IMR-90 (cell line): ENCODE measurements at regions not wholly inside any gene's neighbourhood (a gene's known extent, or its start where the extent isn't known, plus 50 kb on each side); places are given as distances from the start of the nearest gene placed in this dataset.

ENCODE experiments used
- ATAC-seq: fragments of 200-7000 bp; cut with Tn5 transposase; 2 replicates; pipeline ENCODE4 v1.9.1; 2020; ENCODE audit warnings: low read depth, mild to moderate bottlenecking, moderate library complexity
- BruUV-seq: library from RNA; stranded (reverse); fragments of 400-500 nt; replicated peaks from 2 replicates; lab custom pipeline; 2021; lab: Mats Ljungman, UMichigan
- CTCF ChIA-PET: fragments of 300-600 bp; formaldehyde crosslinking; extraction: SDS; loops from one replicate; lab custom pipeline; 2021; ENCODE audit warnings: antibody characterized with exemption; lab: Yijun Ruan, JAX
- POLR2A ChIA-PET: fragments of 300-600 bp; sonication (Branson Sonifier 250); formaldehyde crosslinking; loops from one replicate; lab custom pipeline; 2022; ENCODE audit warnings: antibody characterized with exemption; ENCODE audit not compliant: unreplicated experiment; lab: Charles Lee
- DNase-seq: peaks from one replicate; pipeline ENCODE4 v3.0.0; 2013
- H2AFZ ChIP-seq: replicated peaks from 2 replicates; pipeline ENCODE3; 2013; ENCODE audit warnings: low read length, mild to moderate bottlenecking; ENCODE audit not compliant: poor library complexity
- H2AK5ac ChIP-seq: 2 replicates; pipeline ENCODE4 v1.6.1; 2013; ENCODE audit warnings: low read depth, low read length, inconsistent platforms
- H2AK9ac ChIP-seq: replicated peaks from 2 replicates; pipeline ENCODE3; 2013; ENCODE audit warnings: mild to moderate bottlenecking, low read depth, low read length, moderate library complexity; ENCODE audit not compliant: poor library complexity
- H2BK120ac ChIP-seq: 2 replicates; pipeline ENCODE4 v1.6.1; 2013; ENCODE audit warnings: low read depth, low read length, inconsistent platforms
- H2BK15ac ChIP-seq: 3 replicates; pipeline ENCODE4 v1.6.1; 2013; ENCODE audit warnings: low read depth, low read length, inconsistent platforms
- H2BK20ac ChIP-seq: 2 replicates; pipeline ENCODE4 v1.6.1; 2013; ENCODE audit warnings: low read depth, mild to moderate bottlenecking, inconsistent platforms, low read length, moderate library complexity
- H2BK5ac ChIP-seq: 2 replicates; pipeline ENCODE4 v1.6.1; 2013; ENCODE audit warnings: mild to moderate bottlenecking, low read depth, low read length, inconsistent platforms; ENCODE audit not compliant: poor library complexity, severe bottlenecking
- H3K14ac ChIP-seq: replicated peaks from 2 replicates; pipeline ENCODE4 v1.6.1; 2013; ENCODE audit warnings: low read depth, low read length, inconsistent platforms
- H3K18ac ChIP-seq: 2 replicates; pipeline ENCODE4 v1.6.1; 2013; ENCODE audit warnings: low read depth, low read length, control low read depth
- H3K23ac ChIP-seq: 2 replicates; pipeline ENCODE4 v1.6.1; 2013; ENCODE audit warnings: low read depth, low read length, inconsistent platforms
- H3K27ac ChIP-seq: 2 replicates; pipeline ENCODE4 v1.5.1; 2013; ENCODE audit warnings: mild to moderate bottlenecking, control low read depth, low read length; ENCODE audit not compliant: insufficient read depth
- H3K27me3 ChIP-seq: 2 replicates; pipeline ENCODE4 v1.6.1; 2013; ENCODE audit warnings: low read length; ENCODE audit not compliant: control insufficient read depth, insufficient read depth
- H3K36me3 ChIP-seq: 2 replicates; pipeline ENCODE4 v1.6.1; 2013; ENCODE audit warnings: low read length, mixed read lengths; ENCODE audit not compliant: control insufficient read depth, insufficient read depth
- H3K4ac ChIP-seq: 2 replicates; pipeline ENCODE4 v1.6.1; 2013; ENCODE audit warnings: low read depth, low read length, inconsistent platforms
- H3K4me1 ChIP-seq: 2 replicates; pipeline ENCODE4 v1.6.1; 2013; ENCODE audit warnings: low read length, mixed read lengths; ENCODE audit not compliant: control insufficient read depth, insufficient read depth
- H3K4me2 ChIP-seq: 2 replicates; pipeline ENCODE4 v1.6.1; 2013; ENCODE audit warnings: low read depth, mild to moderate bottlenecking, control low read depth, low read length, moderate library complexity
- H3K4me3 ChIP-seq: 2 replicates; pipeline ENCODE4 v1.5.1; 2013; ENCODE audit warnings: low read depth, mild to moderate bottlenecking, control low read depth, low read length, moderate library complexity; ENCODE audit not compliant: insufficient read depth
- H3K56ac ChIP-seq: 2 replicates; pipeline ENCODE4 v1.6.1; 2013; ENCODE audit warnings: low read length, inconsistent platforms; ENCODE audit not compliant: insufficient read depth; ENCODE audit errors: extremely low read depth
- H3K79me1 ChIP-seq, 2 experiments: 2 replicates each; pipeline ENCODE4 v1.6.1; 2013; ENCODE audit warnings: low read length in 2 of 2, inconsistent platforms in 1 of 2, low read depth in 1 of 2
- H3K9ac ChIP-seq: 2 replicates; pipeline ENCODE4 v1.6.1; 2013; ENCODE audit warnings: low read depth, low read length, control low read depth
- H3K9me1 ChIP-seq: 2 replicates; pipeline ENCODE4 v1.6.1; 2013; ENCODE audit warnings: low read length, inconsistent platforms; ENCODE audit not compliant: insufficient read depth
- H3K9me3 ChIP-seq: 2 replicates; pipeline ENCODE4 v1.6.1; 2013; ENCODE audit warnings: low read length; ENCODE audit not compliant: control insufficient read depth, insufficient read depth
- H4K20me1 ChIP-seq: 2 replicates; pipeline ENCODE4 v1.6.1; 2013; ENCODE audit warnings: low read length, inconsistent platforms; ENCODE audit not compliant: insufficient read depth
- H4K5ac ChIP-seq: 2 replicates; pipeline ENCODE4 v1.6.1; 2013; ENCODE audit warnings: mild to moderate bottlenecking, low read depth, low read length, control low read depth
- H4K8ac ChIP-seq, 2 experiments: 2 replicates each; pipeline ENCODE4 v1.6.1; 2013; ENCODE audit warnings: low read depth in 2 of 2, low read length in 2 of 2, control low read depth in 1 of 2, inconsistent platforms in 1 of 2
- H4K91ac ChIP-seq: 2 replicates; pipeline ENCODE4 v1.6.1; 2013; ENCODE audit warnings: low read depth, low read length, inconsistent platforms; ENCODE audit not compliant: insufficient read depth
- CEBPB ChIP-seq: IDR thresholded peaks from 2 replicates; pipeline ENCODE4 v1.6.1; 2012; ENCODE audit warnings: low read depth, low read length, improper control_type of control experiment
- CHD1 ChIP-seq: IDR thresholded peaks from 2 replicates; pipeline ENCODE4 v1.6.1; 2012; ENCODE audit warnings: low read depth, low read length, improper control_type of control experiment
- CTCF ChIP-seq: conservative IDR thresholded peaks from 2 replicates; pipeline ENCODE4 v1.5.1; 2012; ENCODE audit warnings: mild to moderate bottlenecking, low read depth, low read length, improper control_type of control experiment
- ELK1 ChIP-seq: fragments of 150-350 bp; IDR thresholded peaks from 2 replicates; pipeline ENCODE4 v1.6.1; 2016; ENCODE audit warnings: low read depth, mild to moderate bottlenecking, low read length, moderate library complexity, borderline replicate concordance
- FOS ChIP-seq: fragments of 150-350 bp; IDR thresholded peaks from 2 replicates; pipeline ENCODE4 v1.6.1; 2016; ENCODE audit warnings: low read depth, low read length
- MAFK ChIP-seq: IDR thresholded peaks from 2 replicates; pipeline ENCODE4 v1.6.1; 2012; ENCODE audit warnings: low read depth, low read length, improper control_type of control experiment
- MAZ ChIP-seq: IDR thresholded peaks from 2 replicates; pipeline ENCODE4 v1.6.1; 2012; ENCODE audit warnings: low read depth, mild to moderate bottlenecking, low read length, improper control_type of control experiment, moderate library complexity, borderline replicate concordance
- MXI1 ChIP-seq: IDR thresholded peaks from 2 replicates; pipeline ENCODE4 v1.6.1; 2012; ENCODE audit warnings: low read depth, mild to moderate bottlenecking, low read length, moderate library complexity, borderline replicate concordance
- NFE2L2 ChIP-seq: fragments of 150-350 bp; IDR thresholded peaks from 2 replicates; pipeline ENCODE4 v1.6.1; 2016; ENCODE audit warnings: low read depth, mild to moderate bottlenecking, low read length
- RAD21 ChIP-seq: IDR thresholded peaks from 2 replicates; pipeline ENCODE4 v1.6.1; 2012; ENCODE audit warnings: low read length, improper control_type of control experiment
- RCOR1 ChIP-seq: IDR thresholded peaks from 2 replicates; pipeline ENCODE4 v1.6.1; 2012; ENCODE audit warnings: mild to moderate bottlenecking, low read length, improper control_type of control experiment; ENCODE audit not compliant: insufficient replicate concordance
- RFX5 ChIP-seq: IDR thresholded peaks from 2 replicates; pipeline ENCODE4 v1.8.0; 2012; ENCODE audit warnings: low read depth, mild to moderate bottlenecking, low read length, moderate library complexity
- SMC3 ChIP-seq: fragments of 150-350 bp; IDR thresholded peaks from 2 replicates; pipeline ENCODE4 v1.6.1; 2016; ENCODE audit warnings: low read depth, mild to moderate bottlenecking, antibody characterized with exemption, low read length, moderate library complexity
- WGBS, 2 experiments: methylation state at CpG; one replicate each; pipeline versions ENCODE4 v1.1.5 to v1.1.7; 2013; ENCODE audit warnings: missing lambda C conversion rate in 2 of 2; ENCODE audit not compliant: insufficient read length in 1 of 2; ENCODE audit errors: extremely low coverage in 2 of 2; 5-methylcytosine and 5-hydroxymethylcytosine counted together
- dilution Hi-C: fragments of 300-500 bp; cut with HindIII; formaldehyde crosslinking; loops from one replicate; pipeline ENCODE4 v1.14.3; 2018; ENCODE audit warnings: low sequenced_read_pairs; ENCODE audit not compliant: unreplicated experiment
- in situ Hi-C: fragments of 300-500 bp; cut with MboI; formaldehyde crosslinking; loops from 3 replicates; pipeline ENCODE4 v1.14.3; 2019; ENCODE audit warnings: low sequenced_read_pairs, inconsistent platforms, mixed read lengths
- intact Hi-C: fragments of 100-400 bp; cut with micrococcal nuclease; formaldehyde crosslinking; loops from 2 replicates; pipeline ENCODE4 v1.10.0; 2022

- peaks cover 3% of the 10 kb centered on the region; the same call in 1 of the 2 replicates for H3K9me1 ChIP-seq
- H4K91ac ChIP-seq = no peak overlapping the region
- ChIA-PET CTCF (no interaction called here), POLR2A (no interaction called here)
- no peak overlapping the region for H3K4me3 ChIP-seq
- intact Hi-C loops = loop anchor here (5.0 kb wide), 1 partner anchor 369 kb away; the partner anchor contains the start of gene TLE1
- in situ Hi-C loops = no loop called here
- no peaks in the 10 kb centered on the region for H3K79me1 ChIP-seq
- peaks cover 3% of the 10 kb centered on the region; the same call in 1 of the 2 replicates for H3K4me1 ChIP-seq
- ATAC-seq (no peak), DNase-seq (no peak)
- no TSS peak for BruUV-seq
- WGBS, 2 experiments = 93% methylated on average over 3 of the region's 7 CpGs; no CpG with 5 or more reads in 1 of the 2 experiments
- no peak overlapping the region for H4K8ac ChIP-seq
- H3K56ac ChIP-seq = no peak overlapping the region
- H3K27me3 ChIP-seq = no peaks in the 10 kb centered on the region
- H3K18ac ChIP-seq = no peak overlapping the region
- no peak overlapping the region for H3K4me2 ChIP-seq
- H2AK5ac ChIP-seq = no peak overlapping the region
- H4K5ac ChIP-seq = no peak overlapping the region
- no peak overlapping the region for H3K23ac ChIP-seq
- H2AFZ ChIP-seq = peak overlapping the region; percentile 14
- H2BK15ac ChIP-seq = no peak overlapping the region
- no peak overlapping the region for H3K9ac ChIP-seq
- H4K20me1 ChIP-seq = no peaks in the 10 kb centered on the region
- no peak overlapping the region for H3K14ac ChIP-seq
- peaks cover 2% of the 10 kb centered on the region; the same call in 1 of the 2 replicates for H3K9me3 ChIP-seq
- H2BK20ac ChIP-seq = no peak overlapping the region; the same call in 1 of the 2 replicates
- H3K27ac ChIP-seq = no peak overlapping the region
- peak overlapping the region; percentile 15; the same call in 1 of the 2 replicates for H3K4ac ChIP-seq
- no peak overlapping the region for H2AK9ac ChIP-seq
- H2BK5ac ChIP-seq = no peak overlapping the region
- no peaks in the 10 kb centered on the region for H3K36me3 ChIP-seq
- dilution Hi-C loops = no loop called here
- H2BK120ac ChIP-seq = 0 out of 2 replicates have a peak overlapping the region, but pooled peaks have one; percentile 5
- TF ChIP-seq RFX5 (no peak), MXI1 (no peak), RCOR1 (no peak), CEBPB (no peak), CTCF (no peak), SMC3 (no peak), ELK1 (no peak), FOS (no peak), MAFK (no peak), CHD1 (no peak), MAZ (no peak), RAD21 (no peak), NFE2L2 (no peak)
Measured at GRCh38 chr9:81317939-81318338, 371.4 kb downstream of the TLE1 start.
